Gastrocnemius medialis (tissue), 4 donors: ENCODE measurements at regions not wholly inside any gene's neighbourhood (a gene's known extent, or its start where the extent isn't known, plus 50 kb on each side); places are given as distances from the start of the nearest gene placed in this dataset.

Experiments
- ATAC-seq, 2 donors: fragments of 150-250 bp; one replicate each; pipeline ENCODE4 v1.9.1; 2016
- DNase-seq, 2 donors: peaks; one replicate each; pipeline ENCODE4 v3.0.0-alpha.2; 2019
- H3K27ac ChIP-seq, 4 donors: fragments of 200-600 bp; sonication (generic); 1 replicate in 1 of 4; 2 replicates in 3 of 4; pipeline ENCODE4 v1.5.1; 2016 to 2018; ENCODE audit warnings: mild to moderate bottlenecking in 2 of 4, moderate library complexity in 1 of 4
- H3K27me3 ChIP-seq, 3 donors: fragments of 200-600 bp; sonication (generic) in 2 of 3; 1 replicate in 1 of 3; 2 replicates in 2 of 3; pipeline versions ENCODE4 v1.5.1 to v1.6.0; 2016 to 2019; ENCODE audit warnings: mild to moderate bottlenecking in 1 of 3, moderate library complexity in 1 of 3
- H3K36me3 ChIP-seq, 2 donors: fragments of 200-600 bp; sonication (generic) in 1 of 2; one replicate each; pipeline ENCODE4 v1.5.1; 2017 to 2018
- H3K4me1 ChIP-seq, 2 donors: fragments of 200-600 bp; sonication (generic) in 1 of 2; one replicate each; pipeline ENCODE4 v1.5.1; 2016 to 2017; ENCODE audit warnings: mild to moderate bottlenecking in 2 of 2
- H3K4me3 ChIP-seq, 4 donors: fragments of 200-600 bp; sonication (generic) in 3 of 4; 1 replicate in 1 of 4; 2 replicates in 3 of 4; pipeline ENCODE4 v1.5.1; 2016 to 2019; ENCODE audit warnings: mild to moderate bottlenecking in 2 of 4
- H3K9me3 ChIP-seq, 3 donors: fragments of 200-600 bp; sonication (generic) in 2 of 3; 1 replicate in 1 of 3; 2 replicates in 2 of 3; pipeline ENCODE4 v1.5.1; 2016 to 2019
- CTCF ChIP-seq, 5 experiments: fragments of 450-650 bp in 3 of 5; fragments of 200-600 bp in 2 of 5; sonication (generic) in 2 of 5; IDR thresholded peaks in 4 of 5; conservative IDR thresholded peaks in 1 of 5; 1 replicate in 4 of 5; 2 replicates in 1 of 5; pipeline ENCODE4 v1.5.1; 2016 to 2019; ENCODE audit warnings: antibody characterized with exemption in 5 of 5, mild to moderate bottlenecking in 3 of 5, moderate library complexity in 3 of 5
- POLR2A ChIP-seq, 2 donors: fragments of 450-650 bp; IDR thresholded peaks; one replicate each; pipeline ENCODE4 v1.6.1; 2017; ENCODE audit warnings: antibody characterized with exemption in 2 of 2, mild to moderate bottlenecking in 2 of 2, moderate library complexity in 2 of 2
- in situ Hi-C, 4 donors: fragments of 200-750 bp; cut with MboI; loops; one replicate each; pipeline versions ENCODE4 v1.15.0 to v1.8.0; 2017; ENCODE audit warnings: low sequenced_read_pairs in 4 of 4
- intact Hi-C: fragments of 100-400 bp; cut with DNase I; formaldehyde crosslinking; loops from one replicate; pipeline ENCODE4 v1.15.1; 2023; ENCODE audit warnings: low total_unique reads

GRCh38 chr3:189393598-189393997 is 221.8 kb downstream of the TPRG1 start:
- in situ Hi-C loops: no loop called here
- no peak overlapping the region for H3K4me3 ChIP-seq

GRCh38 chr3:189394599-189395121 is 222.9 kb downstream of the TPRG1 start:
- TF ChIP-seq CTCF (IDR thresholded peaks at IDR 0.05 in 4 of 5, conservative IDR thresholded peaks at IDR 0.05 in 1 of 5) (no peak), POLR2A (IDR thresholded peaks at IDR 0.05) (no peak)
- no peak overlapping the region for H3K27ac ChIP-seq
- no peaks in the 10 kb centered on the region for H3K36me3 ChIP-seq
- H3K27me3 ChIP-seq: no peaks in the 10 kb centered on the region
- H3K4me1 ChIP-seq: no peaks in the 10 kb centered on the region
- no peak overlapping the region for H3K4me3 ChIP-seq
- in situ Hi-C loops: no loop called here
- no peaks in the 10 kb centered on the region for H3K9me3 ChIP-seq
- intact Hi-C loops: no loop called here
- ATAC-seq: no peak
- DNase-seq: no peak

More at GRCh38 chr3:189393598-189393997, 221.8 kb downstream of the TPRG1 start:
- H3K36me3 ChIP-seq: no peaks in the 10 kb centered on the region
- no peaks in the 10 kb centered on the region for H3K4me1 ChIP-seq
- no peaks in the 10 kb centered on the region for H3K9me3 ChIP-seq
- ATAC-seq (no peak), DNase-seq (no peak)
- no peaks in the 10 kb centered on the region for H3K27me3 ChIP-seq
- H3K27ac ChIP-seq: no peak overlapping the region
- intact Hi-C loops: no loop called here
- TF ChIP-seq CTCF (IDR thresholded peaks at IDR 0.05 in 4 of 5, conservative IDR thresholded peaks at IDR 0.05 in 1 of 5) (no peak), POLR2A (IDR thresholded peaks at IDR 0.05) (no peak)

DNA sequence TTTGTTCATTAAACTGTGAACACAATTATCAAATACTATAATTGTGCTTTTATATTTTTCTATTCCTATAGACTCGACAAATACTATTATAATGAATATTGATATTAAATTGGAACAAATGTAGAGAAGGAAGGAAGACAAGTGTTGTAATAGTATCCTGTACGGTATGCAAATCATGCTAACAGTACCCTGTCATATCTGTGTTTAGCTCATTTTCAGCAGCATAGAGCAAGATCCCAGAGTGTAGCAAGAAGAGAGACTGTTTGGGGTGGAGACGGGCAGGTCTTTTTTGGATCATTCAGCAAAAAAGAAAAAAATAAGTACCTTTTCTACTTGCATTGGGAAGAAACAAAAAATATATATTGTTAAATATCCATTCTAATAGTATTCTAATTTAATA is 224.1 kb downstream of the TPRG1 start:
- in situ Hi-C loops (no loop called here), intact Hi-C loops (no loop called here)
- H3K9me3 ChIP-seq: no peaks in the 10 kb centered on the region
- no peak for ATAC-seq
- TF ChIP-seq POLR2A (IDR thresholded peaks at IDR 0.05): no peak
- no peaks in the 10 kb centered on the region for H3K4me1 ChIP-seq
- H3K4me3 ChIP-seq: no peak overlapping the region
- H3K27me3 ChIP-seq: no peaks in the 10 kb centered on the region
- no peak overlapping the region for H3K27ac ChIP-seq
- DNase-seq: no peak
- H3K36me3 ChIP-seq: no peaks in the 10 kb centered on the region

- intact Hi-C loops (no loop called here), in situ Hi-C loops (no loop called here)
- Histone ChIP-seq H3K4me1 (peaks cover 0 to under 1% of the 10 kb centered on the region in 2 donors), H3K9me3 (no peaks in the 10 kb centered on the region), H3K27me3 (no peaks in the 10 kb centered on the region), H3K4me3 (no peak overlapping the region), H3K27ac (no peak overlapping the region), H3K36me3 (no peaks in the 10 kb centered on the region)
- ATAC-seq (no peak), DNase-seq (no peak)
- TF ChIP-seq POLR2A (IDR thresholded peaks at IDR 0.05) (no peak), CTCF (IDR thresholded peaks at IDR 0.05 in 4 of 5, conservative IDR thresholded peaks at IDR 0.05 in 1 of 5) (no peak)
These were observed 226.9 kb downstream of the TPRG1 start for GRCh38 chr3:189398656-189399055.

DNA sequence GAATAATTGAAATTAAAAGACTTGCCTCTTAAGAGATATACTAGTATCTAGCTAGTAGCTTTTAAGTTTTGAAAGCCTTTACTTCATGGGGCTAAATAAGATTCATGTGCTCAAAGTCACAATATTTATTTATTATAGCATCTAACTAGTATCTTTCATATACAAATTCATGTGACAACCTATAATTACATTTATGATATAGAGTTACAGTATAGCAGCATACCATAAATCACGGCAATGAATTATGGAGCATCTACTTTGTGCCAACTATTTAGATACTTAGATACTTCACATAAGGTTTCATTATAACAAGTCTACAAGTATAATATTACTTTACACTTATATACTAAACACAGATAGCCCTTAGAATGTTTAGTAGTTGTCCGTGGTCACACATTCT is 229.4 kb downstream of the TPRG1 start:
- intact Hi-C loops (no loop called here), in situ Hi-C loops (no loop called here)
- Histone ChIP-seq H3K27ac (no peak overlapping the region), H3K36me3 (no peaks in the 10 kb centered on the region), H3K9me3 (no peaks in the 10 kb centered on the region), H3K27me3 (no peaks in the 10 kb centered on the region), H3K4me3 (no peak overlapping the region), H3K4me1 (peaks cover 5 to 9% of the 10 kb centered on the region in 2 donors)
- no peak for ATAC-seq
- no peak for DNase-seq
- TF ChIP-seq CTCF (IDR thresholded peaks at IDR 0.05 in 4 of 5, conservative IDR thresholded peaks at IDR 0.05 in 1 of 5) (no peak), POLR2A (IDR thresholded peaks at IDR 0.05) (no peak)
